ENCODE measurements at regions not wholly inside any gene's neighbourhood (a gene's known extent, or its start where the extent isn't known, plus 50 kb on each side); places are given as distances from the start of the nearest gene placed in this dataset.

DNA sequence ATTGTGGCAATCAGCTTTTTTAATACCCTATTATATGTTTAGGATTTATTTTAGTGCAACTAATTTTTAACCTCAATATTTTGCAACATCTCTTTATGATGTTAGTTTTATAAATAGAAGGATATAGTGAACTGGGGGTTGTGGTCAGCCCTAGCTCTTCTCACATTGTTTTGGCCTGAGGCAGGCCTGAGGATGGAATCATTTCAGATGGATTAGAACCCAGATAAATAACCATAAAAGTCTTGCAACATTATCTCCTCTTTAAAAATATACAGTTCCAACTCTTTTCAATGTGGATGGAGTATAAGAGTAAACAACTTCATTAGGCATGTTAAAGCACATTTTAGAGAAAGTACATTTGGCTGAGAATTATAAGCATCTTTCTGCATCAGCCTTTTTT is 522.7 kb downstream of the NR2F1-AS1 start:
- TF ChIP-seq MEF2A (IDR thresholded peaks at IDR 0.05; ENCODE audit: insufficient read depth, low read depth, low read length): no peak
- no peak for TF ChIP-seq IKZF1 (conservative IDR thresholded peaks at IDR 0.05)
- TF ChIP-seq, protein P1, sequence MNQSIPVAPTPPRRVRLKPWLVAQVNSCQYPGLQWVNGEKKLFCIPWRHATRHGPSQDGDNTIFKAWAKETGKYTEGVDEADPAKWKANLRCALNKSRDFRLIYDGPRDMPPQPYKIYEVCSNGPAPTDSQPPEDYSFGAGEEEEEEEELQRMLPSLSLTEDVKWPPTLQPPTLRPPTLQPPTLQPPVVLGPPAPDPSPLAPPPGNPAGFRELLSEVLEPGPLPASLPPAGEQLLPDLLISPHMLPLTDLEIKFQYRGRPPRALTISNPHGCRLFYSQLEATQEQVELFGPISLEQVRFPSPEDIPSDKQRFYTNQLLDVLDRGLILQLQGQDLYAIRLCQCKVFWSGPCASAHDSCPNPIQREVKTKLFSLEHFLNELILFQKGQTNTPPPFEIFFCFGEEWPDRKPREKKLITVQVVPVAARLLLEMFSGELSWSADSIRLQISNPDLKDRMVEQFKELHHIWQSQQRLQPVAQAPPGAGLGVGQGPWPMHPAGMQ (IDR thresholded peaks at IDR 0.05; ENCODE audit: borderline replicate concordance): no peak
- no peak for TF ChIP-seq GABPA (IDR thresholded peaks at IDR 0.05; ENCODE audit: low read depth)
- no peak for TF ChIP-seq IKZF2 (IDR thresholded peaks at IDR 0.05)
- TF ChIP-seq TCF3 (IDR thresholded peaks at IDR 0.05; ENCODE audit: borderline replicate concordance, insufficient read depth, low read depth, low read length): no peak
- TF ChIP-seq YBX1 (IDR thresholded peaks at IDR 0.05): no peak
- RAD21 ChIA-PET (ENCODE audit: unreplicated experiment): no interaction called here
- no TSS peak for BruUV-seq (replicated peaks)
- no peak overlapping the region for H2AFZ ChIP-seq (ENCODE audit: control insufficient read depth, low read depth, low read length)
- H3K4me1 ChIP-seq (ENCODE audit: control insufficient read depth, insufficient read depth, low read length): no peaks in the 10 kb centered on the region
- CTCF ChIA-PET: no interaction called here
- ATAC-seq: no peak
- no peaks in the 10 kb centered on the region for H4K20me1 ChIP-seq (ENCODE audit: control insufficient read depth, insufficient read depth)
- no peaks in the 10 kb centered on the region for H3K79me2 ChIP-seq (ENCODE audit: control insufficient read depth, insufficient read depth, low read length)
- no peaks in the 10 kb centered on the region for H3K27me3 ChIP-seq (replicated peaks in 1 of 2; ENCODE audit: control insufficient read depth in 2 of 2, insufficient read depth in 2 of 2, low read length in 1 of 2)
- no peaks in the 10 kb centered on the region for H3K36me3 ChIP-seq (ENCODE audit: control insufficient read depth in 2 of 2, insufficient read depth in 2 of 2, low read length in 1 of 2)
- POLR2A ChIA-PET: no interaction called here
- H3K27ac ChIP-seq (ENCODE audit: control insufficient read depth, insufficient read depth): no peak overlapping the region
- SMC1A ChIA-PET (ENCODE audit: uncharacterized antibody, unreplicated experiment): no interaction called here
- no peak overlapping the region for H3K4me3 ChIP-seq
- intact Hi-C loops (cut with micrococcal nuclease; ENCODE audit: unreplicated experiment): no loop called here
- no peak for DNase-seq (ENCODE audit: low read depth, low spot score)
- no peaks in the 10 kb centered on the region for H3K9me3 ChIP-seq (replicated peaks; ENCODE audit: control insufficient read depth, insufficient read depth, low read length)
- no peak overlapping the region for H3K9ac ChIP-seq (ENCODE audit: control insufficient read depth, insufficient read depth, low read length)
- H3K4me2 ChIP-seq (ENCODE audit: control insufficient read depth, insufficient read depth): no peak overlapping the region
- in situ Hi-C loops (cut with MboI): no loop called here
- FAIRE-seq: no peak

DNA sequence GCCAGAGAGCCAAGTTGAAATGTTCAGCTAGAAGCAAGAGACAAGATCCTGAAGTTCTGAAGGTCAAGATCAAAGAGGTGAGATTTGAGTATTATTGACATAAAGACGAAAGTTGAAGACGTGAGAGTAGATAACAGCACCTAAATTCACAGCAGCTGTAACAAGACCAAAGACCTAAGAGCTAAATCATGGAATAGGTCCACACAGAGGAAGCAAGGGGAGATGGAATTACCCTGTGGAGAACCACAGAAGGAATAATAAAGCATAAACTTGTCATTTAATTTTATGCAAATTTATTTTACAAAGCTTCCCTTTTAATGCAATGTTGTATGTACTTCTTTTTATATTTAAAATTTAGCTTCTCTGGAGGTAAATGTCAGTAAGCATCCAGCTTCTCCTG is 523.7 kb downstream of the NR2F1-AS1 start:
- ATAC-seq: no peak
- Histone ChIP-seq H3K4me3 (no peak overlapping the region), H3K36me3 (ENCODE audit: control insufficient read depth in 2 of 2, insufficient read depth in 2 of 2, low read length in 1 of 2) (no peaks in the 10 kb centered on the region), H4K20me1 (ENCODE audit: control insufficient read depth, insufficient read depth) (no peaks in the 10 kb centered on the region), H3K79me2 (ENCODE audit: control insufficient read depth, insufficient read depth, low read length) (no peaks in the 10 kb centered on the region), H2AFZ (ENCODE audit: control insufficient read depth, low read depth, low read length) (no peak overlapping the region), H3K27ac (ENCODE audit: control insufficient read depth, insufficient read depth) (no peak overlapping the region), H3K9ac (ENCODE audit: control insufficient read depth, insufficient read depth, low read length) (no peak overlapping the region), H3K4me1 (ENCODE audit: control insufficient read depth, insufficient read depth, low read length) (no peaks in the 10 kb centered on the region), H3K27me3 (replicated peaks in 1 of 2; ENCODE audit: control insufficient read depth in 2 of 2, insufficient read depth in 2 of 2, low read length in 1 of 2) (no peaks in the 10 kb centered on the region), H3K9me3 (replicated peaks; ENCODE audit: control insufficient read depth, insufficient read depth, low read length) (no peaks in the 10 kb centered on the region), H3K4me2 (ENCODE audit: control insufficient read depth, insufficient read depth) (no peak overlapping the region)
- WGBS (ENCODE audit: insufficient coverage, insufficient replicate concordance, low lambda C conversion rate, missing lambda C conversion rate): 4% methylated on average over 2 of the region's 2 CpGs
- BruUV-seq (replicated peaks): no TSS peak
- POLR2A ChIA-PET: no interaction called here
- SMC1A ChIA-PET (ENCODE audit: uncharacterized antibody, unreplicated experiment): no interaction called here
- RAD21 ChIA-PET (ENCODE audit: unreplicated experiment): no interaction called here
- intact Hi-C loops (cut with micrococcal nuclease; ENCODE audit: unreplicated experiment): no loop called here
- no peak for TF ChIP-seq MEF2B (IDR thresholded peaks at IDR 0.05; ENCODE audit: partially characterized antibody, poor library complexity, severe bottlenecking)
- TF ChIP-seq CBFB (IDR thresholded peaks at IDR 0.05; ENCODE audit: low read depth): no peak
- TF ChIP-seq, protein P2, sequence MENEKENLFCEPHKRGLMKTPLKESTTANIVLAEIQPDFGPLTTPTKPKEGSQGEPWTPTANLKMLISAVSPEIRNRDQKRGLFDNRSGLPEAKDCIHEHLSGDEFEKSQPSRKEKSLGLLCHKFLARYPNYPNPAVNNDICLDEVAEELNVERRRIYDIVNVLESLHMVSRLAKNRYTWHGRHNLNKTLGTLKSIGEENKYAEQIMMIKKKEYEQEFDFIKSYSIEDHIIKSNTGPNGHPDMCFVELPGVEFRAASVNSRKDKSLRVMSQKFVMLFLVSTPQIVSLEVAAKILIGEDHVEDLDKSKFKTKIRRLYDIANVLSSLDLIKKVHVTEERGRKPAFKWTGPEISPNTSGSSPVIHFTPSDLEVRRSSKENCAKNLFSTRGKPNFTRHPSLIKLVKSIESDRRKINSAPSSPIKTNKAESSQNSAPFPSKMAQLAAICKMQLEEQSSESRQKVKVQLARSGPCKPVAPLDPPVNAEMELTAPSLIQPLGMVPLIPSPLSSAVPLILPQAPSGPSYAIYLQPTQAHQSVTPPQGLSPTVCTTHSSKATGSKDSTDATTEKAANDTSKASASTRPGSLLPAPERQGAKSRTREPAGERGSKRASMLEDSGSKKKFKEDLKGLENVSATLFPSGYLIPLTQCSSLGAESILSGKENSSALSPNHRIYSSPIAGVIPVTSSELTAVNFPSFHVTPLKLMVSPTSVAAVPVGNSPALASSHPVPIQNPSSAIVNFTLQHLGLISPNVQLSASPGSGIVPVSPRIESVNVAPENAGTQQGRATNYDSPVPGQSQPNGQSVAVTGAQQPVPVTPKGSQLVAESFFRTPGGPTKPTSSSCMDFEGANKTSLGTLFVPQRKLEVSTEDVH (IDR thresholded peaks at IDR 0.05; ENCODE audit: low read depth, partially characterized antibody): no peak
- TF ChIP-seq ZNF274 (IDR thresholded peaks at IDR 0.05; ENCODE audit: insufficient read depth, insufficient read length): no peak
- no peak for TF ChIP-seq RUNX3 (IDR thresholded peaks at IDR 0.05; ENCODE audit: low read length)
- no peak for TF ChIP-seq RFX5 (IDR thresholded peaks at IDR 0.05; ENCODE audit: low read depth, low read length)
- TF ChIP-seq, protein P3, sequence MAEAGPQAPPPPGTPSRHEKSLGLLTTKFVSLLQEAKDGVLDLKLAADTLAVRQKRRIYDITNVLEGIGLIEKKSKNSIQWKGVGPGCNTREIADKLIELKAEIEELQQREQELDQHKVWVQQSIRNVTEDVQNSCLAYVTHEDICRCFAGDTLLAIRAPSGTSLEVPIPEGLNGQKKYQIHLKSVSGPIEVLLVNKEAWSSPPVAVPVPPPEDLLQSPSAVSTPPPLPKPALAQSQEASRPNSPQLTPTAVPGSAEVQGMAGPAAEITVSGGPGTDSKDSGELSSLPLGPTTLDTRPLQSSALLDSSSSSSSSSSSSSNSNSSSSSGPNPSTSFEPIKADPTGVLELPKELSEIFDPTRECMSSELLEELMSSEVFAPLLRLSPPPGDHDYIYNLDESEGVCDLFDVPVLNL (IDR thresholded peaks at IDR 0.05; ENCODE audit: low read depth, low read length): no peak
- CTCF ChIA-PET: interaction anchor here (0.7 to 0.8 kb wide), 2 partner anchors 12 to 20 kb away, joined by 3 to 5 read pairs; no protein-coding TSS in a partner anchor
- FAIRE-seq: no peak
- DNase-seq (ENCODE audit: low read depth, low spot score): no peak
- in situ Hi-C loops (cut with MboI): no loop called here

All from GM12878 (cell line).